ENCODE measurements at regions not wholly inside any gene's neighbourhood (a gene's known extent, or its start where the extent isn't known, plus 50 kb on each side); places are given as distances from the start of the nearest gene placed in this dataset.

DNA sequence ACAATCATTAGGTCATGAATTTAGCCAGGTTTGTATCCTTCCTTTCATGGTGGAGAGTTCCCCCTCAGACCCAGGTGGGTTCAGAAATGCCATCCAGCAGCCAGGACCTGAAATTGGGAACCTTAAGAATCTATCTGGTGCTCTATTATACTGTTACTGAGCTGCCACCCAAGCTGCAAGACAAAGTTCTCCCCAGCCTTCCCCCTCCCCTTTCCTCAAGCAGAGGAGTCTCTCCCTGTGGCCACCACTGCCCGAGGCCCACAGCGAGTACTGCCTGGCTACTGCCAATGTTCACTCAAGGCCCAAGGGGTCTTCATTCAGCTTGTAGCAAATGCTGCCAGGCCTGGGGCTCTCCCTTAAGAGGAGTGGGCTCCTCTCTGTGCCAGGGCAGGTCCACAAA is 133.8 kb downstream of the TMEM38B start:
- no peak for DNase-seq (ENCODE audit: low read depth)

DNA sequence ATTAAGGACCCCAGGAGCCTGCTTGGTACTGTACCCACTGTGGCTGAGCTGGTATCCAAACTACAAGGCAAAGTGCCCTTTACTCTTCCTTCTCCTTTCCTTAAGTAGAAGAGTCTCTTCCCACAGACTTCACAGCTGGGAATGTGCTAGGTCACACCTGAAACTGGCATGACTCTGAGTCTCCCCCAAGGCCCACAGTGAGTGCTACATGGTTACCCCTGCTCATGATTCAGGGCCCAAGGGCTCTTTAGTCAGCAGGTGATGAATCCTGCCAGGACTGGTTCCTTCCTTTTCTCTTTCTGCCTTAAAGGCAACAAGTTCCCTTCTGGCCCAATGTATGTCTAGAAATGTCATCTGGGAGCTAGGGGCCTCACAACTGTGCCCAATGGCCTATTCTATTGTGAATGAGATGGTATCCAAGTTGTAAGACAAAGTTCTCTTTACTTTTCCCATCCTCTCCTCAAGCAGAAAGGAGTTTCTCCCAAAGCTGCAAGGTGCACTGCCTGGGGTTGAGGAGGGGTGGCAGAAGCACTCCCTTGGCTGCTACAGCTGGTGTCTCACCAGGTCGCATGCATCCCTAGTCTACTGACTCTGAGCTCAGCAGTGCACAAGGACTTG is 134.4 kb downstream of the TMEM38B start:
- DNase-seq (ENCODE audit: low read depth) = no peak

DNA sequence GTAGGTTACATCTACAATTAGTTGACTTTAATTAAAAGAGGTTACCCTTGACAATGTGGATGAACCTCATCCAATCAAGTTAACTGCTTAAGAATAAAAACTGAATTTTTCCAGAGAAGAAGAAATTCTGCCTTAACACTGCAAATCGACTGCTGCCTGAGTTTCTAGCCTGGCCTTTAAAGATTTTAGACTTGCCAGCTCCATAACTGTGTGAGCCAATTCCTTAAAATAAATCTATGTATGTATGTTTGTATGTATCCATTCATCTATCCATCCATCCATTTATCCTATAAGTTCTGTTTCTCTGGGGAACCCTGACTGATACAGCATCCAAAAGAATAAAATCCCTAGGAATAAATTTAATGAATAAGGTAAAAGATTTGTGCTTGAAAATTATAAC is 136.1 kb downstream of the TMEM38B start:
- no peak for DNase-seq (ENCODE audit: low read depth)

DNA sequence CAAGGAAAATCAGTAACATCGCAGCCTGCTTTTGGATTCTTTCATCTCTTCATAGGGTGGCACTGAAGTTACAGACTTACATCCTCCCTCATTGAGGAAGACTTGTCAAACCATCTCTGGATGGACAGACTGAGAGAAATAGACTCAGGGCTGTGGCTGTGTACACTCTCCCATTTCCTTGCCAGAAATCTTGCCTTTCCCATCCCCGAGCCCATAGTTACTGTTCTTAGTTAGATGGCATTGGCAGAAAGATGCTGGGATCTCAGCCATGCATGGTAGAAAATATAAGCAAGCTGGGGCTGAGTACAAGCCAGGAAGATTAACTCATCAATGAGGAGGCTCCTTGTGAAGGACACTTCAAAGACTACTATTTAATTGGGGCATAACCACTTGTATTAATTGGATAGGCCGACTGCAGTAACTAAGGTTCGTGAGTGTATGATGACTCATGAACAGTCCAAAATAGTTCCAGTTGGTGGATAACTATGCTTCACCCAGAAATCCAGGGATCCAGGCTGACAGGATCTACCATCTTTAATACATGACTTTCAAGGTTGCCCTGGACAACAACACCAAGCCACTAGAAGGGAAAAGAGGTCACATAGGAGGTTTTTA is 137.9 kb downstream of the TMEM38B start:
- no peak for DNase-seq (ENCODE audit: low read depth)

GRCh38 chr9:105833271-105833975 is 139.1 kb downstream of the TMEM38B start:
- DNase-seq (ENCODE audit: low read depth) = no peak

GRCh38 chr9:105834404-105834803 is 140.1 kb downstream of the TMEM38B start:
- DNase-seq (ENCODE audit: low read depth) = no peak

DNA sequence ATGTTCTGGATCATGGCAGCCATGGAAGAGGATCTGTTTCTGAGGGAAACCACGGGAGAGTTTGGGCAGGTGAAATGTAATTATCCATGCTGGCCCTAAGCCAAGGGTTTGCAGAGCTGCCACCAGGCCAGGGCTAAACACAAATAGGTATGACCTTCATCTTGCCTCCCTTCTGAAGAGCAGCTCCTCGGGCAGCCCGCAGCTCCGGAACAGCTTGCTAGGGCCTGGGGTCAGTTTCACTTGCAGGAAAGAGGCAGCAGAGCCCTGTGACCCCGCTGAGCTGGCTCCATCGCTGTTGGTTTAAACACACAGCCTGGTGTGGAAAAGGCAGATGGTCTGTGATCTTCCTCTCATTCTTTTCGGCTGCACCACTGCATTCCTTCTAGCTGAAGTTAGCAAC is 141.4 kb downstream of the TMEM38B start:
- DNase-seq (ENCODE audit: low read depth) = no peak

- no peak for DNase-seq (ENCODE audit: low read depth)
These were observed 142.8 kb downstream of the TMEM38B start for GRCh38 chr9:105836936-105837660.

DNA sequence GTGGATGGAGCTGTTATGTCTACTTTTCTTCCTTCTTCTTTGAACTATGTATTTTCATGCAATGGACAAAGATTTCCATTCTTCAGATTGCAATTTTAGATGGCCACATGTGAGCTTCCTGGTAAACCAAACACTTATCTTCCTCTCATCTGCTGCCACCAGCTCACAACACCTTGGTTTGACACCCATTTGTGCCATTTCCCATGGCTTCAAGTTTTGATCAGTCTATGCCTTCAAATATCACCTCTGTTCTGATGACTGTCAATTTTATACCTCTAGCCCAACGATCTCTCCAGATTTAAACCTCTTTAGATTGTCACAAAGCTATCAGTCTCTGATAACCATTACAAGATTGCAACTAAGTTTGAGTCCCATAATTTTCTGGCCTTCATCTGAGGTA is 147.2 kb downstream of the TMEM38B start:
- no peak for DNase-seq (ENCODE audit: low read depth)

DNA sequence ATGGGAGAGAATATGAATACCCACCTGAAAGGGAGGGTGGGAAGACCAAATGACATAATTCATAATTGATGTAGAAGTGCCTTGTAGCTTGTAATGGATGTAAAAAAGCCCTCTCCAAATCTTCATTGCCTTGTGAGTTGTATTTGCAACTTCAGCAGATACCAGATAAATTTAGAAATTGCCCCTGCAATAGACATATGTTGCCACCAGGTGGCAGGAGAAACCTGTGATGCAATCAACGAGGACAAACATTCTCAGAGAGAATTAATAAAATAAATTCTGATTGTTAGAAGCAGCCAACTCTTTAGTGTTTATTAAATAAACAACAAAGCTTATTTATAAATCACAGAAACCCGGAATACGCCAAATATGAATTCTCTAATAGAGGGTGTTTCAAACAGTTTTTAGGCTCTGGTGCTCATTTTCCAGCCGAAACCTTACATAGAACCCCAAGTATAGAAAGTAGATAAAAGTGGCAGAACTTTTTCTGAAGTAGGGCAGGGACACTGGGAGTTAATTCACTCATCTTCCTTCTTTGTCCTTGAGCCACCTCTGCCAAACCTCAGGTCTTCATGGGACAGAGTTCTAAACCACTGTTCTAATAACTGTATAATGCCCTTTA is 147.8 kb downstream of the TMEM38B start:
- DNase-seq (ENCODE audit: low read depth) = peak; percentile 3

DNA sequence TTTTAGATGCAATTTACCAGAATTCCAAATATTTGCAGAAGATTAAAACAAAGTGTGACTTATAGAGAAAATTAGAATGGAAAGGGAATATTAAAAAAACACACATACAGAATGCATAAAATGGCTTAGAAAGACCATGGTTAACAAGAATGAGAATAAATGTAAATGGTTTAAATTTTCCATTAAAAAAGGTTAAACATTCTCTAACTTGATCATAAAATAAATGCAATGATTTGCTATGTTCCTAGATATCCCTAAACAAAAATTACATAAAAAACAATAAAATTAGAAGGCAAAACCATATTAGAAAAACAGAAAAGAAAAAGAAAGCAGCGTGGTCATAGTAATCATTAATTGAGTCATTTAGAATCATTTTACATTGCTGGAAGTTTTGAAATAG is 152.5 kb downstream of the TMEM38B start:
- DNase-seq (ENCODE audit: low read depth) = no peak

DNA sequence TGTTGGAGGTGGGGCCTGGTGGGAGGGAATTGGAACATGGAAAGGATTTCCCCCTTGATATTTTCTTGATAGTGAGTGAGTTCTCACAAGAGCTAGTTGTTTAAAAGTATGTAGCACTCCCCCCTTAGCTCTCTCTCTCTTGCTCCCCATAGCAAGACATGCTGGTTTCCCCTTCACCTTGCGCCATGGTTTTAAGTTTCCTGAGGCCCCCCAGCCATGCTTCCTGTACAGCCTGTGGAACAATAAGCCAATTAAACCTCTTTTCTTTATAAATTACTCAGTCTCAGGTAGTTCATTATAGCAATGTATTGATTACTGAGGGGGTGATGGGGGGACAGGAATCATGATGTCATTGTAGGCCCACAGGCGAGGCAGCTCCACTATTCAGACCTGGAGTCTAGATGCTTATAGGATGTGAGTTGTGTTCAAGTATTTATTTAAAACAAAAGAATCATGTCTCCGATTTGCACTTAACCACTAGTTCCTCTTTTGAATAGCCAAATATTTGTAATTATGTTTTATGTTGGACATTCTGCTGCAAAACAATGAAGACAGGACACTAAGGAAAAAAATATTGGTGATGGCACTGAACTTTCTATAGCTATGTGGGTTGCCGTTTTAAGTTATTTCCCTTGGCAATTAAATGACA is 156.6 kb downstream of the TMEM38B start:
- DNase-seq (ENCODE audit: low read depth) = no peak

- DNase-seq (ENCODE audit: low read depth) = no peak
These were observed 159.9 kb downstream of the TMEM38B start for GRCh38 chr9:105854026-105854782.

GRCh38 chr9:105854783-105855724 is 160.7 kb downstream of the TMEM38B start:
- DNase-seq (ENCODE audit: low read depth) = no peak

GRCh38 chr9:105855987-105856386 is 161.6 kb downstream of the TMEM38B start:
- no peak for DNase-seq (ENCODE audit: low read depth)

DNA sequence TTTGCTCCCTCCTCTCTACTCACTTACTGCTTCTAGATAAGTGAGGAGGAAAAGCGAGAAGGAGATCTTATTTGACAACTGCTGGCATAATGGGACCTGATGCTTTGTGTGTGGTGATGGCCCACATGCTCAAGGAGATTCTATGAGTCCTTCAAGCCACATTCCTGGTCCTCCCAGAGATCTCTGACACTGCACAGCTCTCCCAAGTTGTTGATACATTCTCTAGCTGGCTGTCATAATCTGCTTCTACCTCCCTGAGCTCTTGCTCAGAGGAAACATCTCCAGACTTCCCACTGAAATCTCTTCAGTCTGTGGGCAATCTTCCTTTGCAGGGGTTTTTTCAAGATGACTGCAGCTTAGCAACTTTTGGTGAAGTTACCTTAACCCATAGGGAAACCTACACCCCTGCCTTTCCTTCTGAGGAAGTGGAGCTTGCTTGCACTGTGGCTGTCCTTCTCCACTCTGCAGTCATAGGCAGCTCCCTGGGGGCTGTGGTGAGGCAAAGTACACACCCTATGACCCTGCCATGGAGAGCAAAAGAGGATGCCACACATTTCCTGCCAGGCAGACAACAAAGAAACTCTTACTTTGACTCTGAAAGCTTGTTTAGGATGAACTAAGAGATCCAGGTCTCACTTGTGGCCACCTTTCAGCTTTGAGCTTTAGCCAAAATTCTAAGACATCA is 163.8 kb downstream of the TMEM38B start:
- DNase-seq (ENCODE audit: low read depth) = no peak

DNA sequence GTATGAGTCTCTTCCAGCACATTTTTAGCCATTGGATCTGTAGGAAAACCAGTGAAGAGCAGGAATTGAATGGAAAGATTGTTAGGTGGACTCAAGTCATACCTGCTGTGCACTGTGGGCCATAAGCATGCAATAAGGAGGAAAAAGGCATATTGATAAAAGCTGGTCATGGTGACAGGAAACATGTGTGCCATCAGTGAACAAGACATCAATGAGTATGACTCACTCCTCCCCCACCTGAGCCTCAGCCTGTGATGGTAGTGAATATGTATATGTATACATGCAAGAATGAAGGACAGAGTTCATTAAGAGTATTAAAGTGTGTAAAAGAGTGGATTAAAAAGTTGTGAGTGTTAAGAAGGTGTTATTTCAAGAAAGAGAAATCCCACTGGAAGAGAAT is 164.5 kb downstream of the TMEM38B start:
- DNase-seq (ENCODE audit: low read depth) = no peak

DNA sequence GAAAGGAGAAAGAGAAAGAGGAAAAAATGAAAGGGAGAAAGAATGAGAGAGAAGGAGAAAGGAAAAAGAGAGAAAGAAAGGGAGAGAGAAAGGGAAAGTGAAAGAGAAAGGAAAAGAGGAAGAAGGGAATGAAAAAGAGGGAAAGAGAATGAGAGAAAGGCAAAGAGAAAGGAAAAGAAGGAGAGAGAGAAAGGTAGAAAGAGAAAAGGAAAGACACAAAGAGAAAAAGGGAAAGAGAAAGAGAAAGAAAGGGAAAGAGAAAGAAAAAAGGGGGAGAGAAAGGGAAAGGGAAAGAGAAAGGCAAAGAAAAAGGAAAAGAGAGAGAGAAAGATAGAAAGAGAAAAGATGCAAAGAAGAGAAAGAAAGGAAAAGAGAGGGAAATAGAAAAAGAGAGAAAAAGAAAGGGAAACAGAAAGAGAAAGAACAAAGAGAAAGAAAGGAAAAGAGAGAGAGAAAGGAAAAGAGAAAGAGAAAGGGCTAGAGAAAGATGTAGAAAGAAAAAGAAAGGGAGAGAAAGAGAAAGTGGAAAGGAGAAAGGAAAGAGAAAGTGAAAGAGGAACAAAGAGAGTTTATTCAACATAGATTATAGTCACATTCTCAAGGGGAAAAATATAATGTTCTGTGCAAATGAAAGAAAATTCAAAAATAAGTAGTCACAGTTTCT is 165.2 kb downstream of the TMEM38B start:
- DNase-seq (ENCODE audit: low read depth) = no peak

- DNase-seq (ENCODE audit: low read depth) = no peak
These were observed 166.2 kb downstream of the TMEM38B start for GRCh38 chr9:105860516-105860915.

All from GM04504 (cell line).